Cerebellar cortex (tissue), 1 donor: ENCODE measurements at regions not wholly inside any gene's neighbourhood (a gene's known extent, or its start where the extent isn't known, plus 50 kb on each side); places are given as distances from the start of the nearest gene placed in this dataset.

ENCODE experiments used
- DNase-seq: peaks from one replicate; pipeline ENCODE4 v3.0.0-alpha.2; 2015; ENCODE audit warnings: low spot score

GRCh38 chr7:20021066-20021465 lies 196.1 kb downstream of the MACC1 start:
- no peak for DNase-seq

GRCh38 chr7:20019757-20020432 lies 197.3 kb downstream of the MACC1 start:
- DNase-seq = no peak

GRCh38 chr7:20016669-20017068 lies 200.5 kb downstream of the MACC1 start:
- DNase-seq = no peak

DNA sequence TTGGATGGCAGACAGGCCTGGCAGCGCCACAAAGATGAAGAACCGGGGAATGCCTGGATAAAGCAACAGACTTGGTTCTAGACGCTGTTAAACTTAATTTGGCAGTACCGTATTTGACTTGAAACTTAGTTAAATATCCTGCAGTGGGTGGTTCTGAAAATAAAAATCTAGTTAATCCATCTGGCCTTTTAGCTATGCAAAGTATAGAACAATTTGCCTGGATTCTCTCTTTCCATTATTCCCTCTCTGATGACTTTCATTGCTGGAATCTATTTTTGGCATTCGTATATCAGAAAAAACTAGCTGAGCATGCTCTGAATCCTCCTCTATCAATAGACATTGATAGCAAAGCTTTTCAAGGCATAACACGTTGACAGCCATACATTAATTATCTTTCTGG lies 203.6 kb downstream of the MACC1 start:
- no peak for DNase-seq

DNA sequence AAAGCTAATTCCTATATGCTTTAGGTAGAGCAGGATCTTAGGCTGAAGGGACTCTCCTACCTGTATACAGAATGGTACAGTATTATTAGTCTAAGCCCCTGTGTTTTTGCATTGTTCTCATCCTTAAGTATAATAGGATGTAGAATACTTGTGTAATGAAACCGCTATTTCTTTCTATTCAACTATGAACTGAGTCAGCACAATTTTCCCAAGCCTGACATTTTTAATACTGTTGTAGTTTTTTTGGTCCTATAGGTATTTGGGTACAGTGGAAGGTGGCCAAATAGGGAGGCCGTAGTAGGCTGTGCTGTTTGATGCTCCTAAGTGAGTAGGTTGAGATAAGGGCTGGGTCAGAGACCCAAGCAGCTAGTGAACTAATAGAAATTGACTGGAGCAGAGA lies 205.1 kb downstream of the MACC1 start:
- DNase-seq = no peak

- no peak for DNase-seq
Observed at GRCh38 chr7:20010877-20011276, 206.3 kb downstream of the MACC1 start.

DNA sequence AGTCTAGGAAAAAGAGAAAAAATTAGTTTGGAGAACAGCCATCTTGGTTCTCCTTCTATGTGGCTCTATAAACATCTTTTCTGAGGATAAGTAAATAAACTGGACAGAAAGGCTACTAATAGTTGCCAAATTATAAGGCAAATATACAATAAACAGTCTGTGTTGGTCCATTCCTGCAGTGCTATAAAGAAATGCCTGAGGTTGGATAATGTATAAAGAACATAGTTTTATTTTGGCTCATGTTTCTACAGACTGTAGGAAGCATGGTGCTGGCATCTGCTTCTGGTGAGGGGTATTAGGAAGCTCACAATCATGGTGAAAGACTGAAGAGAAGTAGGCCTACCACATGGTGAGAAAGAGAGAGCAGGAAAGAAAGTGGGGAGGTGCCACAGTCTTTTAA lies 209.7 kb downstream of the MACC1 start:
- DNase-seq = no peak

DNA sequence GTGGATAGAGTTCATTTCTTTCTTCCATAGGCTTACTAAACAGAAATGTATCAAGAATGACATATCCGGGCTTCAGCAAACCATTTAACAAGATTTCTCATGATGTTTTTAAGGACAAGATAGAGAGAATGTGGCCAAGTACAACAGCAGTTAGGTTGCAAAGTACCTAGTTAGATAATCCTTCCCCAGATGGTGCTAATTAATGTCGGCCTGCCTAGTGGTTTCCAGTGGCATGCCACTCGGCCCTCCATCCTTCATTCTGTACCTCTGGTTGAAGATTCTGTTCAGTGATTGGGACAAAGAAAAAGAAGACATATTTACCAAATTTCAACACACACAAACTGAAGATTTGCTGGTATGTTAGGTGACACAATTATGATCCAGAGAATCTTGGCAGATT lies 212.1 kb downstream of the MACC1 start:
- no peak for DNase-seq

- no peak for DNase-seq
Observed at GRCh38 chr7:19999681-20000080, 217.5 kb downstream of the MACC1 start.

DNA sequence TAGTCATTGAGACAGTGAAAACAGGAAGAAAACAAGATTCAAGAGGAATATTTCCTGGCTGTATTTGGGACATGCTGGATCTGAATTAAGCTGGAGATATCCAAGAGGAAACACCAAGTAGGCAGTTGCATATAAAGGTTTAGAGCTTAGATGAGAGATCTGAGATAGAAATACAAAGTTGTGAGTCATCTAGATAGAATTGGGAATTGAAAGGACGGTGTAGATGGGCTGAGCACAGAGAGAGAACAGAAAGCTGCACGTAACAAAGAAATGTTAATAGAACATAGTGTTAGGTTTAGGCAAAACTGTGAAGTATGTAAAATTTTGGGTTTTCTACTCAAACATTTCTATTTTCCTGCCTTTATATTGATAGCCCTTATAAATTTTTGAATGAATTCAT lies 218.5 kb upstream of the TMEM196 start:
- DNase-seq = no peak

DNA sequence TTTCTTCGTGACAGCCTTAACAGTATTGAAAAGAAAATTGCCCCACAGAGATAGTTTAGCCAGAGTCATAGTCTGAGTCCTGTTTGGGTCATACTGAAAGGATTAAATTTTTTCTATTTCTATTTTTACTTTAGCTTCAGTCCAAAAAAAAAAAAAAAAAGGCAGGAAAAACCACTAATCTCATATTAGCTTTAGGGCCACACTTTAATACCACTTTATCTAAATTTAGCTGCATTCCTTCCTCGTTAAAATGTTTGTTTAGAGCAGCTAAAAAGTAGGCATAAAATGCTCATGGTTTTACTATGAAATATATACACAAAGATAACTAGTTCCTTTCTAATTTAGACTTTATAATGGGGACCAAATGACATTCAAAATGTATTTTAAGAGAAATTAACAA lies 216.5 kb upstream of the TMEM196 start:
- DNase-seq = no peak

DNA sequence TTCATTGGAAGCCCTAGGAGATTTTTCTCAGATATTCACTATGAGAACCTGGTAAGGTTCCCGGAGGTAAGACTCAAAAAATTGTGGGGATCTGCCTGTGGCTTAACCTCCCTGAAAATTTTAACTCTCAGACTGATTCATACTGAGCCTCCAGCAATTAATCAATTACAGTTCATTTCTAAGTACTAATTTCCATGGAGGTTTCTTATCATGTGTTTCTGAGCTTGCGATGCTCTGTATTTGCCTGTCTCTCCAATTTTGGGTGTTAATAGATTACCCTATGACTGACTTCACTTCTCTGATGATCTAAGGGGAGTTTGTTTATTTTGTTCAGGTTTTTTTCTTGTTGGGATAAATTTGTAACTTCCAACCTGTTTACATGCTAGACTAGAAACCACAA lies 215.4 kb upstream of the TMEM196 start:
- DNase-seq = no peak

DNA sequence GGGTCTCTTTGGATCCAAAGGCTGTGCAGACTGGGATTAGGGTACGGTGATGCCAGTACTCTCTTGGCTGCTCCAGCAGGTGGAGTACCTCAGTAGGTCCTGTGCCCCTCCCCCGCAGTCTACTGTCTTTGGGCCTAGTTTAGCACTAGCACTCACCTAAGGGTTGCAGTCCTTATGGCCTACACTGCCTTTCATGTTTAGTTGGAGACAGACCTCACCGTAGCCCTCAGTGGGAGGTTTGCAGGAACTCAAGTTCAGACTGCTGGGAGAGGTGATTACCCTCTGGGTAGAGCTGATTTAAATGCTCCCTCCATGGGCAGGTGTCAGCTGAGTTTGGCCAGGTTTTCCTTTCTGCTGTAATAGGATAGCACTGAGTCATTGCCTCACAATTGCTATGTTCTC lies 210.8 kb upstream of the TMEM196 start:
- DNase-seq = no peak

DNA sequence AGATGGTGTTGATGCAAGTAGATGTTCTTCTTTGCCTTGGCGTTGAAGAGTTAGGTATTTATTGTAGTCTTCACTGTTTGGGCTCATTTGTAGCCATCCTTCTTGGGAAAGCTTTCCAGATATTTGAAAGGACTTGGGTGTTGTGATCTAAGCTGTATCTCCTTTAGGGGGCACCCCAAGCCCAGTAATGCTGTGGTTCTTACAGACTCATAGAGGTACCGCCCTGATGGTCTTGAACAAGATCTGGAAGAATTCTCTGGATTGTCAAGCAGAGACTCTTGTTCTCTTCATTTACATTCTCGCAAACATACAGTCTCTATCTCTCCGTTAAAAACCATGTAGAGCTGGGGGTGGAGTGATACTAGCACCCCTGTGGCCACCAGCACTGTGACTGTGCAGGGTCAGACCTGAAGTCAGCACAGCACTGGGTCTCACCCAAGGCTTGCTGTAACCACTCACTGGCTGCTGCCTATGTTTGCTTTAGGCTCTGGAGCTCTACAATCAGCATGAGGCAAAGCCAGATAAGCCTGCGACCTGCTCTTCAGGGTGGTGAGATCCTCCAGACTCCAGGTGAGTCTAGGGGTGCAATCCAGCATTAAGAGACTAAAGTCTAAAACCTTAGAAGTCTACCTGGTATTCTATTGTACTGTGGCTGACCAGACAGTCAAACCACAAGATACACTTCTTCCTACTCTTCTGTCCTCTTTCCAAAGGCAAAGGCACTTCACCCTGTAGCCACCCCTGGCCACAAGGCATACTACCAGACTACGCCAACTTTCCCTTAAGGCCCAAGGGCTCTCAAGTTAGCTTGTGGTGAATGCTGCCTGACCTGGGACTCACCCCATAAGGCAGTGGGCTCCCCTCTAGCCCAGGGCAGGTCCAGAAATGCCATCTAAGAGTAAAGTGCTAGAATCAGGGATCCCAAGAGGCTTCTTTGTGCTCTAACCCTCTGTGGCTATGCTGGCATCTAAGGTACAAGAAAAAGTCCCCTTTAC lies 209.7 kb upstream of the TMEM196 start:
- peak; percentile 10 for DNase-seq

DNA sequence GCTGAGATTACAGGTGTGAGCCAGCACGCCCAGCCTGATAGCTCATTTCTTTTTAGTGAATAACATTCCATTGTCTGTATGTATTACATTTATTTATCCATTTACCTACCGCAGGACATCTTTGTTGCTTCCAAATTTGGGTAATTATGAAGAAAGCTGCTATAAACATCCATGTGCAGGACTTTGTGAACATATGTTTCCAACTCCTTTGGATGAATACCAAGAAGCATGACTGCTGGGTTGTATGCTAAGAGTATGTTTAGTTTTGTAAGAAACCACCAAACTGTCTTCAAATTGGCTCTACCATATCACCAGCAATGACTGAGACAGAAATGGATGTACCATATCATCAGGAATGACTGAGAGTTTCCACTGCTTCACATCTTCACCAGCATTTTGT lies 200.2 kb upstream of the TMEM196 start:
- DNase-seq = no peak

DNA sequence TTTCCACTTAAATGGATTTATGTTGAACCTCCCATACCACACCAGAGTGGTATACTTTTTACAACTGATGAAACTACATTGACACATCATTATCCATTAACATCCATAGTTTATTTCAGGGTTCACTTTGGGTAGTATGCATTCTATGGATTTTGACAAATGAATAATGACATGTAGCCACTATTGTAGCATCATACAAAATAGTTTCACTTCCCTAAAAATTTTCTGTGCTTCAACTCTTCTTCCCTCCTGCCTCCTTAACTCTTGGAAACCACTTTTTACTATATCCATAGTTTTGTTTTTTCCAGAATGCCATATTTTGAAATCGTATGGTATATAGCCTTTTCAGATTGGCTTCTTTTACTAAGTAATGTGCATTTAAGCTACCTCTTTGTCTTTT lies 199.5 kb upstream of the TMEM196 start:
- DNase-seq = no peak

DNA sequence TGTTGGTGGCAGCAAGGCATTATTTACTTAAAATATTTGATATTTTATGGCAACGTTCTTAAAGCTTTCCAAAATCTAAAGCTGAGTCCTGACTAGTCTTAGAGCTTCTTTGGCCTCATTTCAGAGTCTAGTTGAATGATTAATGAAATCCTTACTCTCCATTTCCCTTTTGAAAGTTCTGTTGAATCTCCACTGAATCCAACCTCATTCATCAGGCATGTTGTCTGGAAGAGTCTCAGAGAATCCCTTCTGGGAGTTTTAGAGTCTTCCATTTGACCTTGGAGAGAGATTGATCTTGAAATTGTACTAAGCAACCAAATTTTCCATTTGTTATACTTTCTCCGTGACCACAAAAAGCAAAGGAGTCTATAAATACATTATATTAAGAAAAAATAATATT lies 198.5 kb upstream of the TMEM196 start:
- DNase-seq = no peak

GRCh38 chr7:19970514-19970913 lies 197.1 kb upstream of the TMEM196 start:
- DNase-seq = no peak

- no peak for DNase-seq
Observed at GRCh38 chr7:19969859-19970493, 196.6 kb upstream of the TMEM196 start.

GRCh38 chr7:19964246-19964645 lies 190.8 kb upstream of the TMEM196 start:
- no peak for DNase-seq

DNA sequence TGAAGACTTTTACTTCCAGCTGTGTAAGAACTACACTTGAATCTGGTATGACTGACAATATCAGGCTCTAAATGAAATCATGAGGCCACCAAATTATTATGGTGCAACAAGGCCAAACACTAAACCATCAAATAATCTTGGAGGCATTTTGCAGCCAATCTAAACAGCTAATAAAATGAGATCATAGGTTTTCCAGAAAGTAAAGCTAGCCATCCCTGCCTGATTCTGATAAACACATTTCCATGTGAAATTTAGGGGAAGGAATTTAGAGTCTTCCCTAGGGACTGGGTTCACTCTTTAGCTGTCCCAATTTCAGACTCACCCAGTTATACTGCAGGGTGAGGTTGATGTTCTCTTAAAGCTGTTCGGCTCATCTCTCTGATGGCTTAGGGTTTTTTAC lies 190.3 kb upstream of the TMEM196 start:
- no peak for DNase-seq

GRCh38 chr7:19958309-19958896 lies 185.0 kb upstream of the TMEM196 start:
- DNase-seq = no peak

DNA sequence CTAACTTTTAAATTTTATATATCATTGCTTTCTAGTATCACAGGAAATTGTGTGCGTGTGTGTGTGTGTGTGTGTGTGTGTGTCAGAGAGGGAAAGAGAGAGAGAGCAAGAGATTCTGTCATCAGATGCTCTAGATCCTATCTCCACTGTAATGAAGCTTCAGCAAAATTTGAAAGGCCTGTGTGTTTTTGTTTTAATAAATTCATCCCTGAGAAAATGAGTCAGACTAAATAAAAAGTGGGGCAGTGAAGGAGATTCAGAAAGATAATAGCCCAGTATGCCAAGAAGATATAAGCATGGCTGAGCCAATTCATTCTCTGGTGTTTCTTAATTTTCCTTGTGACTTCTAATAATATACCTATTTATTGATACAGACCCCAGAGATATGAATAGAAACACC lies 184.2 kb upstream of the TMEM196 start:
- DNase-seq = no peak
